A549 (cell line): ENCODE measurements at regions not wholly inside any gene's neighbourhood (a gene's known extent, or its start where the extent isn't known, plus 50 kb on each side); places are given as distances from the start of the nearest gene placed in this dataset.

Source experiments
- ATAC-seq, 2 experiments: fragments of 200-7000 bp in 1 of 2; fragments of >200 bp in 1 of 2; cut with Nextera tagmentation in 1 of 2; cut with Tn5 transposase in 1 of 2; 3 replicates each; pipeline versions ENCODE4 v1.8.0 to v1.9.1; 2018 to 2020; ENCODE audit warnings: mild to moderate bottlenecking in 1 of 2, moderate library complexity in 1 of 2
- CTCF ChIA-PET: fragments of 300-600 bp; sonication (Branson Sonifier 250); formaldehyde crosslinking; extraction: SDS; loops from one replicate; lab custom pipeline; 2021; ENCODE audit warnings: antibody characterized with exemption, inconsistent platforms; lab: Yijun Ruan, JAX
- POLR2A ChIA-PET: fragments of 350-600 bp; formaldehyde crosslinking; extraction: SDS; loops from one replicate; lab custom pipeline; 2021; ENCODE audit warnings: antibody characterized with exemption, inconsistent platforms; lab: Yijun Ruan, JAX
- DNase-seq, 2 experiments: peaks; one replicate each; pipeline versions ENCODE4 v3.0.0 to v3.0.0-alpha.2; 2011 to 2016; ENCODE audit warnings: low read depth in 1 of 2, low spot score in 1 of 2
- FAIRE-seq: peaks from 2 replicates; lab custom pipeline; 2011; peaks lifted over from hg19 to GRCh38; lab: Jason Lieb, UNC
- H3K27ac ChIP-seq, 2 experiments: fragments of >200 bp; sonication (Bioruptor Twin); formaldehyde crosslinking; 3 replicates each; pipeline ENCODE4 v1.5.1; 2016 to 2017
- H3K4me1 ChIP-seq: fragments of >200 bp; sonication (Bioruptor Twin); formaldehyde crosslinking; 3 replicates; pipeline ENCODE4 v1.6.1; 2016
- H3K4me2 ChIP-seq: fragments of >200 bp; sonication (Bioruptor Twin); formaldehyde crosslinking; 3 replicates; pipeline ENCODE4 v1.6.1; 2016
- H3K4me3 ChIP-seq: fragments of >200 bp; sonication (Bioruptor Twin); formaldehyde crosslinking; 3 replicates; pipeline ENCODE4 v1.5.1; 2016
- H3K9me3 ChIP-seq: fragments of >200 bp; sonication (Bioruptor Twin); formaldehyde crosslinking; 3 replicates; pipeline ENCODE4 v1.6.1; 2016
- CBX8 ChIP-seq: fragments of 200-600 bp; sonication (generic); IDR thresholded peaks from 2 replicates; pipeline ENCODE4 v1.6.1; 2016
- CEBPB ChIP-seq, 2 experiments: fragments of >200 bp in 1 of 2; sonication (Bioruptor Twin) in 1 of 2; formaldehyde crosslinking in 1 of 2; IDR thresholded peaks; 2 replicates each; pipeline ENCODE4 v1.6.1; 2012 to 2016
- CTCF ChIP-seq: fragments of >200 bp; sonication (Bioruptor Twin); formaldehyde crosslinking; IDR thresholded peaks from 3 replicates; pipeline ENCODE4 v1.5.1; 2016
- EHMT2 ChIP-seq: fragments of 200-600 bp; sonication (generic); IDR thresholded peaks from 2 replicates; pipeline ENCODE4 v1.6.1; 2016; ENCODE audit warnings: antibody characterized with exemption, low read depth, mild to moderate bottlenecking, moderate library complexity
- EP300 ChIP-seq, 2 experiments: fragments of >200 bp; sonication (Bioruptor Twin); formaldehyde crosslinking; IDR thresholded peaks; 2 replicates in 1 of 2; 3 replicates in 1 of 2; pipeline ENCODE4 v1.6.1; 2016 to 2017
- FOSL2 ChIP-seq, 2 experiments: fragments of 450-650 bp in 1 of 2; fragments of >200 bp in 1 of 2; sonication (Bioruptor Twin) in 1 of 2; formaldehyde crosslinking; IDR thresholded peaks; 2 replicates each; pipeline versions ENCODE4 v1.5.0 to v1.6.1; 2016 to 2020; ENCODE audit warnings: mild to moderate bottlenecking in 1 of 2, moderate library complexity in 1 of 2
- FOXS1 ChIP-seq: fragments of 250-450 bp; sonication (Bioruptor Pico); IDR thresholded peaks from 2 replicates; pipeline ENCODE4 v1.5.0; 2020; ENCODE audit warnings: mild to moderate bottlenecking, moderate library complexity
- HDAC2 ChIP-seq: fragments of 200-600 bp; sonication (generic); IDR thresholded peaks from 2 replicates; pipeline ENCODE4 v1.6.1; 2016
- HES2 ChIP-seq: fragments of >200 bp; sonication (Bioruptor Twin); formaldehyde crosslinking; IDR thresholded peaks from 2 replicates; pipeline ENCODE4 v1.6.1; 2016
- HOXA7 ChIP-seq: fragments of 250-450 bp; sonication (Bioruptor Pico); IDR thresholded peaks from 2 replicates; pipeline ENCODE4 v1.5.0; 2020; ENCODE audit warnings: mild to moderate bottlenecking, moderate library complexity
- HOXB5 ChIP-seq: fragments of 250-450 bp; sonication (Bioruptor Pico); IDR thresholded peaks from 2 replicates; pipeline ENCODE4 v1.5.0; 2020; ENCODE audit warnings: mild to moderate bottlenecking, moderate library complexity
- JUN ChIP-seq, 2 experiments: fragments of >200 bp; sonication (Bioruptor Twin); formaldehyde crosslinking; IDR thresholded peaks; 2 replicates in 1 of 2; 3 replicates in 1 of 2; pipeline ENCODE4 v1.6.1; 2016 to 2017
- JUNB ChIP-seq: fragments of >200 bp; sonication (Bioruptor Twin); formaldehyde crosslinking; IDR thresholded peaks from 2 replicates; pipeline ENCODE4 v1.6.1; 2016
- KDM1A ChIP-seq: fragments of 200-600 bp; sonication (generic); IDR thresholded peaks from 2 replicates; pipeline ENCODE4 v1.6.1; 2016; ENCODE audit warnings: low read depth, mild to moderate bottlenecking
- KDM5A ChIP-seq: fragments of 200-600 bp; sonication (generic); IDR thresholded peaks from 2 replicates; pipeline ENCODE4 v1.6.1; 2016; ENCODE audit warnings: antibody characterized with exemption, mild to moderate bottlenecking
- MAFK ChIP-seq: fragments of 450-650 bp; IDR thresholded peaks from 2 replicates; pipeline ENCODE4 v1.6.1; 2014; ENCODE audit not compliant: partially characterized antibody
- SMC3 ChIP-seq: fragments of >200 bp; sonication (Bioruptor Twin); formaldehyde crosslinking; IDR thresholded peaks from 3 replicates; pipeline ENCODE4 v1.6.1; 2018; ENCODE audit warnings: inconsistent platforms
- ZNF302 ChIP-seq: fragments of 250-450 bp; sonication (Bioruptor Pico); IDR thresholded peaks from 2 replicates; pipeline ENCODE4 v1.9.0; 2021; ENCODE audit warnings: inconsistent platforms, mild to moderate bottlenecking, moderate library complexity
- ZSCAN20 ChIP-seq: fragments of 250-450 bp; sonication (Bioruptor Pico); IDR thresholded peaks from 2 replicates; pipeline ENCODE4 v1.8.0; 2022; ENCODE audit warnings: mild to moderate bottlenecking, moderate library complexity
- WGBS: methylation state at CpG from one replicate; pipeline ENCODE4 v1.1.6; 2017; ENCODE audit errors: missing lambda C conversion rate; 5-methylcytosine and 5-hydroxymethylcytosine counted together
- TF ChIP-seq, protein P1 (sequence below): fragments of 200-600 bp; sonication (generic); IDR thresholded peaks from 2 replicates; pipeline ENCODE4 v1.6.1; 2016; ENCODE audit warnings: antibody characterized with exemption, mild to moderate bottlenecking, moderate library complexity

DNA sequence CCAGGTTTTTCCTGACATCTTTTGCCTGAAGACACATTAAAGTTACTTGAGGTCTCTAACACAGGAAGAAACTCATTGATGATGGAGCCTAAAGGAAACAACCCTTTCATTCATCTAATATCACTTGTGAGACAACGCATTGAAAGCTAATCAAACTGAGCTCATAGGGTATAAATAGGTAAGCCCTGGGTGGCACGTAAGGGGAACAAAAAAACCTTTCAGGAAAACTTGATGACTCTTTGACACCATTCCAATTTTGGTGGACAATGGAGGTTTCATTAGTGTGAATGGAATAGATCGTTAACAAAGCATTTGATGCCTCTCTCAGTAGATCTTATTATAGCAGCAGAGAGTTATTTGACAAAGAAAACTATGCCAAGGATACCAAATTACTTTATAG is 80.7 kb upstream of the DUSP10 start:
- no peak overlapping the region for H3K4me3 ChIP-seq
- H3K4me1 ChIP-seq = peaks cover 18% of the 10 kb centered on the region; the same call in 2 of the 3 replicates
- no peak for ATAC-seq
- TF ChIP-seq KDM1A (no peak), MAFK (no peak), HOXB5 (CRISPR knock-in tag) (no peak), JUN (IDR thresholded peaks at IDR 0.05) (no peak), ZNF302 (CRISPR knock-in tag) (no peak), HES2 (no peak), KDM5A (no peak), CTCF (no peak), ZSCAN20 (CRISPR knock-in tag) (no peak), HDAC2 (no peak), FOXS1 (no peak), FOSL2 (IDR thresholded peaks at IDR 0.05) (no peak), FOSL2 (CRISPR knock-in tag; IDR thresholded peaks at IDR 0.05) (no peak), HOXA7 (CRISPR knock-in tag) (no peak), SMC3 (no peak), CBX8 (no peak), EHMT2 (no peak)
- TF ChIP-seq, protein P1, sequence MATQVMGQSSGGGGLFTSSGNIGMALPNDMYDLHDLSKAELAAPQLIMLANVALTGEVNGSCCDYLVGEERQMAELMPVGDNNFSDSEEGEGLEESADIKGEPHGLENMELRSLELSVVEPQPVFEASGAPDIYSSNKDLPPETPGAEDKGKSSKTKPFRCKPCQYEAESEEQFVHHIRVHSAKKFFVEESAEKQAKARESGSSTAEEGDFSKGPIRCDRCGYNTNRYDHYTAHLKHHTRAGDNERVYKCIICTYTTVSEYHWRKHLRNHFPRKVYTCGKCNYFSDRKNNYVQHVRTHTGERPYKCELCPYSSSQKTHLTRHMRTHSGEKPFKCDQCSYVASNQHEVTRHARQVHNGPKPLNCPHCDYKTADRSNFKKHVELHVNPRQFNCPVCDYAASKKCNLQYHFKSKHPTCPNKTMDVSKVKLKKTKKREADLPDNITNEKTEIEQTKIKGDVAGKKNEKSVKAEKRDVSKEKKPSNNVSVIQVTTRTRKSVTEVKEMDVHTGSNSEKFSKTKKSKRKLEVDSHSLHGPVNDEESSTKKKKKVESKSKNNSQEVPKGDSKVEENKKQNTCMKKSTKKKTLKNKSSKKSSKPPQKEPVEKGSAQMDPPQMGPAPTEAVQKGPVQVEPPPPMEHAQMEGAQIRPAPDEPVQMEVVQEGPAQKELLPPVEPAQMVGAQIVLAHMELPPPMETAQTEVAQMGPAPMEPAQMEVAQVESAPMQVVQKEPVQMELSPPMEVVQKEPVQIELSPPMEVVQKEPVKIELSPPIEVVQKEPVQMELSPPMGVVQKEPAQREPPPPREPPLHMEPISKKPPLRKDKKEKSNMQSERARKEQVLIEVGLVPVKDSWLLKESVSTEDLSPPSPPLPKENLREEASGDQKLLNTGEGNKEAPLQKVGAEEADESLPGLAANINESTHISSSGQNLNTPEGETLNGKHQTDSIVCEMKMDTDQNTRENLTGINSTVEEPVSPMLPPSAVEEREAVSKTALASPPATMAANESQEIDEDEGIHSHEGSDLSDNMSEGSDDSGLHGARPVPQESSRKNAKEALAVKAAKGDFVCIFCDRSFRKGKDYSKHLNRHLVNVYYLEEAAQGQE = no peak
- H3K9me3 ChIP-seq = 0 out of 3 replicates have a peak, but pooled peaks cover 3% of the 10 kb centered on the region
- WGBS = 81% methylated on average over 3 of the region's 3 CpGs
- no peak for FAIRE-seq
- CTCF ChIA-PET = no interaction called here
- DNase-seq = no peak
- no peak overlapping the region for H3K27ac ChIP-seq
- no peak overlapping the region for H3K4me2 ChIP-seq
- POLR2A ChIA-PET = no interaction called here

DNA sequence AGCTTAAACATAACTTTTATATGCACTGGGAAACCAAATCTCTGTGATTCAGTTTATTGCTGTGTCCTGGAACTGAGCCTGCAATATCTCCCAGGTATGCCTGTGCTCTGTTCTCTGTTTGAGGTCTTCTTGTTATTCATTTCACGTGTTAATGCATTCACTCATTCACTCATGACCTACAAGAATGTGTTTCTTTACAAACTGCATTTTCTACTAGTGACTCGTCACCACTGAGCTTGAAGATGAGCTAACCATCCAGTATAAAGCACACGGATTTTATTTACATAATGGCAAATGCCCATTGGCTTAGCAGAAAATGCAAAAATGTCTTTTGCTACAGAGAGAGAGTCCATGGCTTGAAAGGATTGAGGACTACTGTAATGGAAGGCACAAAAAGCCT is 75.0 kb upstream of the DUSP10 start:
- no peak for FAIRE-seq
- H3K4me3 ChIP-seq = no peak overlapping the region
- 0 out of 3 replicates have a peak, but pooled peaks cover 3% of the 10 kb centered on the region for H3K9me3 ChIP-seq
- H3K4me2 ChIP-seq = peak overlapping the region; percentile 19; the same call in 1 of the 3 replicates
- no peak overlapping the region for H3K27ac ChIP-seq
- CTCF ChIA-PET = interaction anchor here (0.6 kb wide), 1 partner anchor 90 kb away, joined by 3 read pairs; no protein-coding TSS in a partner anchor
- peak in 1 of 2 experiments; percentile 33; a peak in 1 of 5 replicates for TF ChIP-seq EP300 (IDR thresholded peaks at IDR 0.05)
- TF ChIP-seq FOSL2 (IDR thresholded peaks at IDR 0.05) = no peak
- 0 out of 2 replicates have a peak, but pooled peaks have one; percentile 49 for TF ChIP-seq FOSL2 (CRISPR knock-in tag; IDR thresholded peaks at IDR 0.05)
- TF ChIP-seq ZNF302 (CRISPR knock-in tag) = no peak
- TF ChIP-seq JUNB = peak; percentile 64
- no peak for TF ChIP-seq CEBPB (IDR thresholded peaks at IDR 0.05)
- TF ChIP-seq, all 56 proteins: peak for 3
- POLR2A ChIA-PET = interaction anchor here (1.2 kb wide), 1 partner anchor 73 kb away, joined by 7 read pairs; no protein-coding TSS in a partner anchor
- peaks cover 8% of the 10 kb centered on the region; the same call in 1 of the 3 replicates for H3K4me1 ChIP-seq
- DNase-seq (peak in 1 of 2 experiments; percentile 44), ATAC-seq (peak; percentile 60 to 77)
- WGBS = 6% methylated on average over 3 of the region's 3 CpGs
